Activated T-cell treated with anti-CD3 and anti-CD28 coated beads for 1 hour (primary cell): ENCODE measurements at regions not wholly inside any gene's neighbourhood (a gene's known extent, or its start where the extent isn't known, plus 50 kb on each side); places are given as distances from the start of the nearest gene placed in this dataset.
"Not testable (repeated sequence)": the region's sequence is repeated elsewhere in the genome, so short reads cannot be mapped to it uniquely, and the experiment has no call there.

Source experiments
- DNase-seq: peaks from one replicate; pipeline ENCODE4 v3.0.0-alpha.2; 2020; ENCODE audit warnings: low read depth

- no peak for DNase-seq
Measured at GRCh38 chr6:134784336-134784735, 165.6 kb downstream of the ALDH8A1 start.

DNA sequence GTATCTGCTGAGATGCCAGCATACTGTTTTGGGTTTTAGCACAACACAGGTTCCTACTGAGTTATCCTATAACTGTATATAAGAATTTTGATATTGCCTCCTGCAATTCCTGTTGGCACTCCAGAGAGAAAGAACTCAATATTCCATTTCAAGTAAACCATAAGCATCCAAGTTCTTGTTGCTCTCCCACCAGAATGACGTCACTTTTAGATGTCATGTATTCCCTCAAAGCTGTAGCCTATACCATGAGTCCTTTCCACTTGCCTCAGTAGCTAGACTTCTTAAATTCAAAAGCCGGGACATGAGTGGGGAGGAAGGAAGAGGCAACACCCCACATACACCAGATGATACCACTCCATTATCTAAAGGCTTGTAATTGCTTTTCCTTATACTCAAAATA is 171.5 kb downstream of the ALDH8A1 start:
- no peak for DNase-seq

GRCh38 chr6:134774201-134774638 is 175.7 kb downstream of the ALDH8A1 start:
- no peak for DNase-seq

GRCh38 chr6:134772671-134773360 is 177.1 kb downstream of the ALDH8A1 start:
- no peak for DNase-seq

DNA sequence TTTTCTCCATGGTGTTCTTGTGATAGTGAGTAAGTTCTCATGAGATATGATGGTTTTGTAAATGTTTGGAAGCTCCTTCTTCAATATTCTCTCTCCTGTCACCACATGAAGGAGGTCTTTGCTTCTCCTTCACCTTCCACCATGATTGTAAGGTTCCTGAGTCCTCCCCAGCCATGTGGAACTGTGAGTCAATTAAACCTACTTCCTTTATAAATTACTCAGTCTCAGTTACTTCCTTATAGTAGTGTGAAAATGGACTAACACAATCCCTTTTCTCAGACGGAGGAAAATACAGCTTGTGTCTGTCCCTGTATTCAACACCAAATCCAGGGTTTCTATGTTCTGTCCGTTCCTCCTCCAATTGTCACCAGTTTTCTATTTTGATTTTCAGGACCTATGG is 181.0 kb downstream of the ALDH8A1 start:
- no peak for DNase-seq

- no peak for DNase-seq
Measured at GRCh38 chr6:134766497-134766896, 183.4 kb downstream of the ALDH8A1 start.

GRCh38 chr6:134764741-134765140 is 185.2 kb downstream of the ALDH8A1 start:
- DNase-seq: no peak

GRCh38 chr6:134763575-134763974 is 186.3 kb downstream of the ALDH8A1 start:
- DNase-seq: not testable (repeated sequence)

DNA sequence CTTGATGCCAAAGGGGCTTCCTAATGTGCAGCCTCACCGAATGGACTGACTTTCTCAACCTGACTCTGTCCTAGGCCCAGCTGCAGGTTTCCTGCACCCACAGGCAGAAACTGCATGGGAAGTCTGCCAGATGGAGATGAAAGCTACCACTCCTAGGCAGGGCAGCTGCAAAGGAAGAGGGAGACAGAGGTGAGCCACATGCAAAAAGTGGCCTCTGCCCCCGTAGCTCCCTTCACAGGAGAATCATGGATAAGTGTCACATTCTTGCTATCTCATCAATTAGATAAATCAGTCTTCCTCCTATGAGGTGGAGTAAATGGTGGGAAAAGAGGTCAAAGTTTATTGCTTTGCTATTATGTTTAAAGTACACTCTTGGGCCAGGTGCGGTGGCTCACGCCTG is 191.3 kb downstream of the ALDH8A1 start:
- DNase-seq: no peak

DNA sequence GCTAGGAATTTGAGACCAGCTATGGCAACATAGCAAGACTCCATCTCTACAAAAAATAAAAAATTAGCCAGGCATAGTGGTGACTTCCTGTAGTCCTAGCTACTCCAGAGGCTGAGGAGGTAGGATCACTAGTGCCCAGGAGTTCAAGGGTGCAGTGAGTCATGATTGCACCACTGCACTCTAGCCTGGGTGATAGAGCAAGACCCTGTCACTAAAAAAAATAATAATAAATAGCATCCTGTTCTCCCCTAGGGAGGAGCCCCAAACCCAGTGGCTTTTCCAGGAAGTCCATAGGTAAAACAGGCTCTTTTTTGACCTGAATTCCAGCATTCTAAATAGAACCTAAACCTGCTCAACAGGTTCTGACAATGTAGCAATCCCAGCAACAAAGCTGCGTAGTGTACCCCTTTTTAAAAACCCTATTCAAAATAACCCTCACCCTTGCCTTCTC is 192.0 kb downstream of the ALDH8A1 start:
- DNase-seq: no peak

- DNase-seq: no peak
Measured at GRCh38 chr6:134756374-134757025, 193.4 kb downstream of the ALDH8A1 start.

DNA sequence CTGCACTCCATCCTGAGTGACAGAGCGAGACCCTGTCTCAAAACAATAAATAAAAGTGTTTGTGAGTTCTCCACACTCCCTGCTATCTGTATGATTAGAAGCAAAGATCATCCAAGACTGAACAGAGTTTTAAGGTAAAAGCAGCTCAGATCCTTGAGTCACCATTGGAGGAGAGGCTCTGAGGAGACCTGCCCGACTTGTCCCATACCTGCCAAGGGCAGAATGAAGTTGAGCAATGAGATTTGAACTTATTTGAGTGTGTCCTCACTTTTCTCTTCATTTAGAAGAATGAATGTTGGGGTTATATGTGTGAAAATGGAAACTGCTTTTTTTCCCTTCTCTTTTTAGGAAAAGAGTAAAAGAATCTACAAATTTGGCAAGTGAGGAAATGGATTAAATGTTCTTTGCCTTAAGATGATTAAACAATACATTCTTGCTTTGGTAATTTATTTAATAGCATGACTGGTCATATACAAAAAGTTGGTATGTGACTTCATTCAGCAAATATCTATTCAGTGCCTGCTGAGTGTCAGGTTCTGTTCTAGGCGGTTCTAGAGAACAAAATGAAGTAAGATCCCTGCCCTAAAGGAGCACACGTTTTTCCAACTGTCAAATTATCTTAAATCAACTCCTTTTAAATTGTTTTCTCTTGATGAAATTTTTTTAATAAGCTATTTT is 195.7 kb downstream of the ALDH8A1 start:
- no peak for DNase-seq

DNA sequence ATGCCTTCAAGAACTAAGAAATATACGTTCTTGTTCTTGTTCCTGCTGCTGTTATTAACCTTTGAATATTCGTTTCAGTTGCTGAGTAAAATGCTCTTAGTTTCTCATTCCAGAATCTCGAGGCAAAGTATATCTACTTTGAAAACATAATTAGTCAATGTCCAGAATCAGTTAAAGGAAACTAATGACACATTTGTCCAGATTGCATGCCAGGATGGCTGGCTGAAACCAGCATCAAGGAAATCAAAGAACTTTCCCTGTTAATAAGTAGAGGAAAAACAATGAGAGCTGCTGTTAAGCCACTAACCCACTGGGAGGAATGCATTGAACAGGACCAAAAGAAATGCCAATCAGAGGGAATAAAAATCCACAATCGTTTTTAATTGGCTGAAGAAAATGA is 196.9 kb downstream of the ALDH8A1 start:
- no peak for DNase-seq

- DNase-seq: no peak
Measured at GRCh38 chr6:134752445-134752844, 197.5 kb downstream of the ALDH8A1 start.

- no peak for DNase-seq
Measured at GRCh38 chr6:134750669-134751068, 199.2 kb downstream of the ALDH8A1 start.

DNA sequence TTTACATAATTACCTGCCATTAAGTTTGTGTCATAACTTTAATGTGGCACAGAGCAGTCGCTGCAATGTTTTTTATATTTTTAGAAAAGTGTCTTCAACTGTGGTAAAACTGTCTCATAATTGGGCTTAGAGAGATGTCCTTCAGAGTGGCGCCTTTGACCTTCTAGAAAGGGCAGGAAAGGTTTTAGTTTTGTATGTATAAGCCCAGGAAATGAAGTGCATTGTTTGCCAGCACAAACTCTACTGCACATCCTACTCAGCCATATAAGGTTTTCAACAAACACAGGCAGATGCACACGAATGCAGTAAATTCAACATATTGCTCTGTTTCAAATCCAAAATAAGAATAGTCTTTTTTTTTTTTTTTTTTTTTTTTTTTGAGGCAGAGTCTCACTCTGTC is 201.4 kb downstream of the ALDH8A1 start:
- no peak for DNase-seq

GRCh38 chr6:134747197-134747596 is 202.7 kb downstream of the ALDH8A1 start:
- not testable (repeated sequence) for DNase-seq

- no peak for DNase-seq
Measured at GRCh38 chr6:134746140-134746539, 203.8 kb downstream of the ALDH8A1 start.

- DNase-seq: not testable (repeated sequence)
Measured at GRCh38 chr6:134745192-134745591, 204.7 kb downstream of the ALDH8A1 start.

- DNase-seq: no peak
Measured at GRCh38 chr6:134744301-134744700, 205.6 kb downstream of the ALDH8A1 start.

DNA sequence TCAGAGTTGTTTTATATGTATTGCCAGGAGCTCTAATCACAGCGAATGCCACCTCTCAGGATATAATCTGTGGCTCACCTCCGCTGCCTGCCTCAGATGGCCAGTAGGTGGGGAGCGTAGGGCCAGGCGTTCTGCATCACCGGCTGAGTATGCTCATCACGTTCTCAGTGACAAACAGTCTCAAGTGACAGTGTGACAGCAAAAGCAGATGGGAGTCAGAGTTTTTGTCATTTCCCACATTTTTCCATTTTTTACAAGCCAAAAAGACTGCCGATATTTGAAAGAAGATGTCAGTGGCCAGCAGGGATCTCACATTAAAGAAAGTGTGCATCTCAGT is 208.7 kb downstream of the ALDH8A1 start:
- no peak for DNase-seq

DNA sequence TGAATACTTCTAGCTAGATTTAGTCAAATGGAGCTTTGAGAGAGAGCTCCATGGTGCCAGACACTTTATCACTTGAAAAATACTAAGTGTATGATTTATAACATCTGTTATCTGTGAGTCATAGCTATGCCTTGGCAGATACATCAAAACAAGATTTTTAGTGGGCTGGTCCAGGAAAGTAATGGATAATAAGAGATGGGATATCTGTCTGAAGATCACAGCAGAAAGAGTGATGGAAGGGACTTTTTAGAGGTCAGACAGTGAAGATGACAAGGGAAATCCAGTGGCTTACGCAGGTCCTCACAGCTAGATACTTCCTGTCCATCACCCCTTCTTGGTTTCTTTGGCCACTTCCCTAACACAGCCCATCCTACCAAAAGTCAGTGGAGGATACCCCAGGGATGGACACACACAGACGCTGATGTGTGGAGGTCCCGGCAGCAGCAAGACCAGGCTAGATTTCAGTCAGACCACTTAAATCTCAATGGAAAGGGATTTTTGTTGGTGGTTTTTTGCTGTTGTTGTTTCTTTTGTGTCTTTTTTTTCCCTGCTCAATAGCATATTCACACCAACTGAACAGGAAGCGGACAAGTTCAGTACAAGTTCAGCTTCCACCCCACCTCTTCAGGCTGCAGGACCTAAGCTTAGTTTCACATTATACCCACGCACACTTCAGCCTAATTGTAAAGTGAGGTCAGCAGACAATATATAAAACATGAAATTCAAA is 209.3 kb downstream of the ALDH8A1 start:
- no peak for DNase-seq

GRCh38 chr6:134740027-134740373 is 209.9 kb downstream of the ALDH8A1 start:
- DNase-seq: no peak
